Sigmoid colon (tissue), 4 donors: ENCODE measurements at regions not wholly inside any gene's neighbourhood (a gene's known extent, or its start where the extent isn't known, plus 50 kb on each side); places are given as distances from the start of the nearest gene placed in this dataset.

Source experiments
- EP300 ChIP-seq, 4 donors: sonication (generic); formaldehyde crosslinking; IDR thresholded peaks; one replicate each; pipeline ENCODE4 v1.6.1; 2017; ENCODE audit warnings: antibody characterized with exemption in 4 of 4
- POLR2A ChIP-seq, 2 donors: fragments of 450-650 bp; IDR thresholded peaks; one replicate each; pipeline ENCODE4 v1.6.1; 2016; ENCODE audit warnings: antibody characterized with exemption in 2 of 2, mild to moderate bottlenecking in 2 of 2, moderate library complexity in 2 of 2
- POLR2AphosphoS5 ChIP-seq, 4 donors: sonication (generic); formaldehyde crosslinking; IDR thresholded peaks; one replicate each; pipeline ENCODE4 v1.6.1; 2017; ENCODE audit warnings: antibody characterized with exemption in 4 of 4
- TF ChIP-seq, protein P1 (sequence below), 4 experiments: fragments of 450-650 bp in 3 of 4; fragments of 200-600 bp in 1 of 4; IDR thresholded peaks; one replicate each; pipeline ENCODE4 v1.5.1; 2016 to 2019; ENCODE audit warnings: antibody characterized with exemption in 4 of 4, mild to moderate bottlenecking in 3 of 4, moderate library complexity in 2 of 4

DNA sequence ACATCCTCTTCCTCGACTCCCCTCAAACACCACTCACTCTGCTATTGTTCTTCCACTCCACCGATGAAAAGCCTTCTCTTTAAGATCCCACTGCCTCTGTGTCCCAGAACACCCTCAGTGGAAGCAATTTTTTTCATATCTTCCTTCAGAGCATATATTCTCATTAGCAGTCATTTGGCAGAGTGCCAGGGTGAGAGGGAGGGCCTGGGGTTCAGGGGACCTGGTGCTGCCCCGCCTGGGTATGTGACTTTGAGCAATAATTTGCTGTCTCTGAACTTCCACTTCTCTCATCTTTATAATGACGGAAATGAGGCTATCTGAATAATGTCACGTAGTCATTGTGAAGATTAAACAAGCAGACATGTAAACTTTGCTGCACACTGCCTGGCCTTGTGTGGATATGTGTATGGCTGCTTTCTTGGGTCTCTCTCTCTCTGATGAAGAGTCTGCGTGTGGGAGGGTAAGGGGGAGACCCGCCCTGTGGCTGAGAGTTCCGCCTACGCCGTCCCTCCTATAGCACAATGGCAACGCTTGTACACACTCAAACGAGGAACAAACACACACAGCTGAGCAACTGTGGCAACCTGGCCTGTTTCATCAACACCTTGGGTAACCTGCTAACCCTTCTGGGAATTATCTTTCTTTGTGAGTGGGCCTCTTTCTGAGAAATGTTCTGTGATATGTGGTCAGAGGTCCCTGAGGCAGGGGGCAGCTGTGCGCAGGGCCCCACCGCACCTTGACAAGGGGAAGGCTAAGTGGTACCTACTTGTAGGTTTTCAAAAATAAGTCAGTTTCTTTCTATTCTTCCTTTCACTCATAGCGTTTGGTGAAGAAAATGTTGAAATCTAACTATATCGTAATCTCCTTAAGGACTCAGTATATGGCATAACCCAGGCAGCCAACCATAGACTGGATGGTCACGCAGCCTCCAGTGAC lies 369.8 kb downstream of the SV2B start:
- TF ChIP-seq, protein P1, sequence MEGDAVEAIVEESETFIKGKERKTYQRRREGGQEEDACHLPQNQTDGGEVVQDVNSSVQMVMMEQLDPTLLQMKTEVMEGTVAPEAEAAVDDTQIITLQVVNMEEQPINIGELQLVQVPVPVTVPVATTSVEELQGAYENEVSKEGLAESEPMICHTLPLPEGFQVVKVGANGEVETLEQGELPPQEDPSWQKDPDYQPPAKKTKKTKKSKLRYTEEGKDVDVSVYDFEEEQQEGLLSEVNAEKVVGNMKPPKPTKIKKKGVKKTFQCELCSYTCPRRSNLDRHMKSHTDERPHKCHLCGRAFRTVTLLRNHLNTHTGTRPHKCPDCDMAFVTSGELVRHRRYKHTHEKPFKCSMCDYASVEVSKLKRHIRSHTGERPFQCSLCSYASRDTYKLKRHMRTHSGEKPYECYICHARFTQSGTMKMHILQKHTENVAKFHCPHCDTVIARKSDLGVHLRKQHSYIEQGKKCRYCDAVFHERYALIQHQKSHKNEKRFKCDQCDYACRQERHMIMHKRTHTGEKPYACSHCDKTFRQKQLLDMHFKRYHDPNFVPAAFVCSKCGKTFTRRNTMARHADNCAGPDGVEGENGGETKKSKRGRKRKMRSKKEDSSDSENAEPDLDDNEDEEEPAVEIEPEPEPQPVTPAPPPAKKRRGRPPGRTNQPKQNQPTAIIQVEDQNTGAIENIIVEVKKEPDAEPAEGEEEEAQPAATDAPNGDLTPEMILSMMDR (IDR thresholded peaks at IDR 0.05) = no peak
- no peak for TF ChIP-seq POLR2A (IDR thresholded peaks at IDR 0.05)
- no peak for TF ChIP-seq POLR2AphosphoS5 (IDR thresholded peaks at IDR 0.05)
- no peak for TF ChIP-seq EP300 (IDR thresholded peaks at IDR 0.05)
